ENCODE measurements at regions not wholly inside any gene's neighbourhood (a gene's known extent, or its start where the extent isn't known, plus 50 kb on each side); places are given as distances from the start of the nearest gene placed in this dataset.

DNA sequence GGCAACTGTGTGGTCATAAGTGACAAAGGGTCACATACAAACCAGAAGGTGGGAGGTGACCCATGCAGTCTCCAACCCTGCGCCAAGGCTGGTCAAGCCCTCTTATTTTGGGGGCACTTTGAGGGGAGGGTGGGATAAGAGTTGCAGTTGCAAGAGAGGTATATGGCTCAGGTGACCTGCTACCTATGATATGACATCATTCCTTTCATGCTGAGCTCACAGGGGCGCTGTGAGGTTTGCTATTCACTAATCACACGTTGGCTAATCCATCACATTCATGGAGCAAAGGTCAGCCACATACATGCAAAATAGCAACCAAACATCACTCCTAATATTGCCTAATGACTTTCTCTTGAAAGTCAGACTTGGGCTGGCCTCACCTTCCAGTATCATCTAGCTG is 72.0 kb upstream of the PAXBP1 start:
- DNase-seq (ENCODE audit: low read depth in 1 of 2, low spot score in 2 of 2) (no peak), FAIRE-seq (no peak)
- no peaks in the 10 kb centered on the region for H3K27me3 ChIP-seq (replicated peaks in 1 of 4; ENCODE audit: control insufficient read depth in 3 of 4, extremely low read depth in 1 of 4, insufficient read depth in 3 of 4, low read length in 3 of 4)
- H2BK120ac ChIP-seq (replicated peaks; ENCODE audit: low read depth, low read length), result no peak overlapping the region
- no peak overlapping the region for H3K4me3 ChIP-seq (ENCODE audit: extremely low read depth in 1 of 4, insufficient read depth in 2 of 4, low read depth in 3 of 4, low read length in 4 of 4)
- H3K4me1 ChIP-seq (replicated peaks in 1 of 4; ENCODE audit: control insufficient read depth in 3 of 4, insufficient read depth in 4 of 4, low read length in 3 of 4), result peaks cover 0 to 3% (median 0%) of the 10 kb centered on the region in 4 experiments; a peak in 1 of 7 replicates
- H3K36me3 ChIP-seq (ENCODE audit: control insufficient read depth in 2 of 4, insufficient read depth in 4 of 4, low read length in 3 of 4), result no peaks in the 10 kb centered on the region
- H3K79me1 ChIP-seq (ENCODE audit: low read depth, low read length), result no peaks in the 10 kb centered on the region
- no peak overlapping the region for H3K4ac ChIP-seq (replicated peaks; ENCODE audit: insufficient read length, low read depth, low read length)
- no peak overlapping the region for H3K18ac ChIP-seq (ENCODE audit: extremely low read depth, low read length)
- no peak overlapping the region for H4K91ac ChIP-seq (replicated peaks; ENCODE audit: insufficient read length, low read length)
- 82% methylated on average over 3 of the region's 3 CpGs; no CpG with 5 or more reads in 1 of the 2 experiments for WGBS, 2 experiments (ENCODE audit: extremely low coverage in 1 of 2, insufficient coverage in 1 of 2, insufficient read length in 1 of 2, insufficient replicate concordance in 2 of 2, low coverage in 1 of 2, low lambda C conversion rate in 2 of 2, missing lambda C conversion rate in 1 of 2)
- POLR2A ChIA-PET (ENCODE audit: partially characterized antibody), result no interaction called here
- no peaks in the 10 kb centered on the region for H3K23me2 ChIP-seq (ENCODE audit: low read depth, low read length)
- H2BK15ac ChIP-seq (ENCODE audit: low read length), result no peak overlapping the region
- H3K27ac ChIP-seq (ENCODE audit: low read depth, low read length), result no peak overlapping the region
- H3K23ac ChIP-seq (ENCODE audit: insufficient read length), result no peak overlapping the region
- H3K4me2 ChIP-seq (ENCODE audit: insufficient read depth in 1 of 2, low read depth in 2 of 2, low read length in 2 of 2), result no peak overlapping the region
- H4K20me1 ChIP-seq (replicated peaks in 1 of 2; ENCODE audit: control insufficient read depth in 1 of 2, insufficient read depth in 2 of 2, low read length in 2 of 2), result no peaks in the 10 kb centered on the region
- no peak overlapping the region for H3K14ac ChIP-seq (ENCODE audit: insufficient read length)
- H3K9me3 ChIP-seq (ENCODE audit: insufficient read depth in 2 of 2, low read depth in 1 of 2, low read length in 1 of 2), result no peaks in the 10 kb centered on the region
- H4K8ac ChIP-seq (ENCODE audit: extremely low read depth, insufficient read depth, low read length), result no peak overlapping the region
- no peak overlapping the region for H3K56ac ChIP-seq (replicated peaks; ENCODE audit: insufficient read length, low read depth, low read length)
- no peak overlapping the region for H2BK20ac ChIP-seq (ENCODE audit: low read length)
- H2BK12ac ChIP-seq (ENCODE audit: low read depth, low read length), result no peak overlapping the region
- no peak overlapping the region for H2BK5ac ChIP-seq (ENCODE audit: low read depth, low read length)
- no peak overlapping the region for H2AK5ac ChIP-seq (ENCODE audit: low read depth, low read length)
- no peak overlapping the region for H3K9ac ChIP-seq (replicated peaks in 1 of 4; ENCODE audit: extremely low read depth in 1 of 4, low read depth in 3 of 4, low read length in 3 of 4)
- no peak overlapping the region for H2AFZ ChIP-seq (ENCODE audit: low read length)
- CTCF ChIA-PET (ENCODE audit: partially characterized antibody), result interaction anchor here (1.0 to 2.6 kb wide), 9 partner anchors 8 to 346 kb away, joined by 3 to 8 read pairs (median 3); no protein-coding TSS in a partner anchor
- no peak overlapping the region for H4K5ac ChIP-seq (ENCODE audit: insufficient read length, low read depth, low read length)
- no peaks in the 10 kb centered on the region for H3K79me2 ChIP-seq (ENCODE audit: control insufficient read depth in 1 of 2, insufficient read depth in 2 of 2, low read length in 2 of 2)
- TF ChIP-seq, protein P1, sequence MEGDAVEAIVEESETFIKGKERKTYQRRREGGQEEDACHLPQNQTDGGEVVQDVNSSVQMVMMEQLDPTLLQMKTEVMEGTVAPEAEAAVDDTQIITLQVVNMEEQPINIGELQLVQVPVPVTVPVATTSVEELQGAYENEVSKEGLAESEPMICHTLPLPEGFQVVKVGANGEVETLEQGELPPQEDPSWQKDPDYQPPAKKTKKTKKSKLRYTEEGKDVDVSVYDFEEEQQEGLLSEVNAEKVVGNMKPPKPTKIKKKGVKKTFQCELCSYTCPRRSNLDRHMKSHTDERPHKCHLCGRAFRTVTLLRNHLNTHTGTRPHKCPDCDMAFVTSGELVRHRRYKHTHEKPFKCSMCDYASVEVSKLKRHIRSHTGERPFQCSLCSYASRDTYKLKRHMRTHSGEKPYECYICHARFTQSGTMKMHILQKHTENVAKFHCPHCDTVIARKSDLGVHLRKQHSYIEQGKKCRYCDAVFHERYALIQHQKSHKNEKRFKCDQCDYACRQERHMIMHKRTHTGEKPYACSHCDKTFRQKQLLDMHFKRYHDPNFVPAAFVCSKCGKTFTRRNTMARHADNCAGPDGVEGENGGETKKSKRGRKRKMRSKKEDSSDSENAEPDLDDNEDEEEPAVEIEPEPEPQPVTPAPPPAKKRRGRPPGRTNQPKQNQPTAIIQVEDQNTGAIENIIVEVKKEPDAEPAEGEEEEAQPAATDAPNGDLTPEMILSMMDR (IDR thresholded peaks at IDR 0.05; ENCODE audit: control extremely low read depth in 1 of 3, insufficient read depth in 1 of 3, low read depth in 1 of 3, low read length in 3 of 3), result no peak
- TF ChIP-seq CHD2 (IDR thresholded peaks at IDR 0.05; ENCODE audit: low read length) (no peak), HDAC6 (IDR thresholded peaks at IDR 0.05; ENCODE audit: low read depth, low read length) (no peak), SP4 (IDR thresholded peaks at IDR 0.05; ENCODE audit: low read length) (no peak), CHD1 (IDR thresholded peaks at IDR 0.05; ENCODE audit: low read depth, low read length) (no peak), TBP (IDR thresholded peaks at IDR 0.05; ENCODE audit: low read depth, low read length) (no peak), CBX5 (IDR thresholded peaks at IDR 0.05; ENCODE audit: low read depth, low read length) (no peak), RNF2 (IDR thresholded peaks at IDR 0.05; ENCODE audit: borderline replicate concordance, low read depth, low read length, missing control alignments, poor library complexity, severe bottlenecking) (no peak)
- TF ChIP-seq, protein P2, sequence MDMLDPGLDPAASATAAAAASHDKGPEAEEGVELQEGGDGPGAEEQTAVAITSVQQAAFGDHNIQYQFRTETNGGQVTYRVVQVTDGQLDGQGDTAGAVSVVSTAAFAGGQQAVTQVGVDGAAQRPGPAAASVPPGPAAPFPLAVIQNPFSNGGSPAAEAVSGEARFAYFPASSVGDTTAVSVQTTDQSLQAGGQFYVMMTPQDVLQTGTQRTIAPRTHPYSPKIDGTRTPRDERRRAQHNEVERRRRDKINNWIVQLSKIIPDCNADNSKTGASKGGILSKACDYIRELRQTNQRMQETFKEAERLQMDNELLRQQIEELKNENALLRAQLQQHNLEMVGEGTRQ (IDR thresholded peaks at IDR 0.05; ENCODE audit: low read length), result no peak
- TF ChIP-seq, protein P3, sequence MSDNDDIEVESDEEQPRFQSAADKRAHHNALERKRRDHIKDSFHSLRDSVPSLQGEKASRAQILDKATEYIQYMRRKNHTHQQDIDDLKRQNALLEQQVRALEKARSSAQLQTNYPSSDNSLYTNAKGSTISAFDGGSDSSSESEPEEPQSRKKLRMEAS (IDR thresholded peaks at IDR 0.05), result no peak
